Astrocyte (in vitro differentiated cells and primary cell): ENCODE measurements at regions not wholly inside any gene's neighbourhood (a gene's known extent, or its start where the extent isn't known, plus 50 kb on each side); places are given as distances from the start of the nearest gene placed in this dataset.

Experiments used
- DNase-seq: peaks from one replicate; pipeline ENCODE4 v3.0.0-alpha.2; 2010; ENCODE audit warnings: low read depth
- FAIRE-seq: peaks from 2 replicates; lab custom pipeline; 2011; peaks lifted over from hg19 to GRCh38; lab: Jason Lieb, UNC
- H2AFZ ChIP-seq: 2 replicates; pipeline ENCODE4 v1.6.0; 2012; ENCODE audit warnings: low read depth, low read length, inconsistent platforms
- H3K27ac ChIP-seq: 2 replicates; pipeline ENCODE4 v1.5.1; 2011; ENCODE audit warnings: low read depth, low read length, inconsistent platforms
- H3K27me3 ChIP-seq: 2 replicates; pipeline ENCODE4 v1.6.0; 2011; ENCODE audit warnings: low read length, inconsistent platforms; ENCODE audit not compliant: insufficient read depth
- H3K36me3 ChIP-seq: 2 replicates; pipeline ENCODE4 v1.5.1; 2011; ENCODE audit warnings: low read length, inconsistent platforms; ENCODE audit not compliant: insufficient read depth
- H3K4me1 ChIP-seq: 2 replicates; pipeline ENCODE4 v1.5.1; 2011; ENCODE audit warnings: low read length, inconsistent platforms; ENCODE audit not compliant: insufficient read depth
- H3K4me2 ChIP-seq: 2 replicates; pipeline ENCODE4 v1.6.0; 2012; ENCODE audit warnings: low read length, inconsistent platforms
- H3K4me3 ChIP-seq: 2 replicates; pipeline ENCODE4 v1.5.1; 2011; ENCODE audit warnings: low read depth, mild to moderate bottlenecking, low read length, inconsistent platforms; ENCODE audit not compliant: insufficient read depth
- H3K79me2 ChIP-seq: 2 replicates; pipeline ENCODE4 v1.6.0; 2012; ENCODE audit warnings: mild to moderate bottlenecking, low read length, inconsistent platforms; ENCODE audit not compliant: insufficient read depth
- H3K9ac ChIP-seq: 2 replicates; pipeline ENCODE4 v1.6.0; 2012; ENCODE audit warnings: mild to moderate bottlenecking, low read length, inconsistent platforms
- H3K9me3 ChIP-seq: 2 replicates; pipeline ENCODE4 v1.5.1; 2012; ENCODE audit warnings: low read depth, mild to moderate bottlenecking, low read length, inconsistent platforms; ENCODE audit not compliant: insufficient read depth
- H4K20me1 ChIP-seq: 2 replicates; pipeline ENCODE4 v1.6.0; 2012; ENCODE audit warnings: low read length, inconsistent platforms; ENCODE audit not compliant: insufficient read depth
- H3K27ac Mint-ChIP-seq: one replicate; pipeline ENCODE4 v1.8.0; 2021; ENCODE audit warnings: mild to moderate bottlenecking, mixed read lengths; ENCODE audit not compliant: unreplicated experiment
- H3K27me3 Mint-ChIP-seq: one replicate; pipeline ENCODE4 v1.8.0; 2021; ENCODE audit warnings: low read depth, mixed read lengths; ENCODE audit not compliant: unreplicated experiment
- H3K36me3 Mint-ChIP-seq: one replicate; pipeline ENCODE4 v1.8.0; 2021; ENCODE audit warnings: low read depth, mixed read lengths; ENCODE audit not compliant: unreplicated experiment
- H3K4me1 Mint-ChIP-seq: one replicate; pipeline ENCODE4 v1.8.0; 2021; ENCODE audit warnings: low read depth, mixed read lengths; ENCODE audit not compliant: unreplicated experiment
- H3K4me3 Mint-ChIP-seq: one replicate; pipeline ENCODE4 v1.8.0; 2021; ENCODE audit warnings: mild to moderate bottlenecking, moderate library complexity, mixed read lengths; ENCODE audit not compliant: unreplicated experiment
- H3K9me3 Mint-ChIP-seq: one replicate; pipeline ENCODE4 v1.8.0; 2021; ENCODE audit warnings: mild to moderate bottlenecking, mixed read lengths; ENCODE audit not compliant: unreplicated experiment
- CTCF ChIP-seq: IDR thresholded peaks from 2 replicates; pipeline ENCODE4 v1.5.1; 2011; ENCODE audit warnings: low read depth, mild to moderate bottlenecking, inconsistent platforms, low read length, moderate library complexity; ENCODE audit not compliant: insufficient read depth
- EZH2 ChIP-seq: IDR thresholded peaks from 2 replicates; pipeline ENCODE4 v1.6.1; 2012; ENCODE audit warnings: mild to moderate bottlenecking, low read length, inconsistent platforms; ENCODE audit not compliant: insufficient read depth

DNA sequence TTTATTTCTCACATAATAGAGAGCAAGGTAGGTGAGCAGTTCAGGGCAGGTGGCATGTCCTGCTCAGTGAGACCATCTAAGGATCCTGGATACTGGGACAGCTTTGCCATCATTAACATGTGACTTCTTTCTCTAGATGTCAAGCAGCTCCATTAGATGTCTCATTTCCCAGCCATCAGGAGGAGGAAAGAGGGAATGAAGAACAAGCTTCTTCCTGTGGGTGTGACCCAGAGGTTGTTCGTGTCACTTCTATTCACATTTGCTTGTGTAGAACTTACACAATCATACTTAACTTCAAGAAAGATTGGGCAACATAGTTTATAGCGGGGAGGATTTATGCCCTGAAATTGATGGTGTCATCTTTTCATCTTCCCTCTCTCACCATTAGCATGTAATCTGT is 169.2 kb upstream of the B3GALT2 start:
- H3K4me2 ChIP-seq = no peak overlapping the region
- no peaks in the 10 kb centered on the region for H3K27me3 ChIP-seq
- no peak overlapping the region for H3K4me3 ChIP-seq
- Mint-ChIP-seq H3K36me3 (no peaks in the 10 kb centered on the region), H3K4me1 (no peaks in the 10 kb centered on the region), H3K27ac (no peak overlapping the region), H3K9me3 (no peaks in the 10 kb centered on the region), H3K27me3 (no peaks in the 10 kb centered on the region), H3K4me3 (no peak overlapping the region)
- no peak for FAIRE-seq
- no peaks in the 10 kb centered on the region for H3K9me3 ChIP-seq
- no peak for DNase-seq
- no peaks in the 10 kb centered on the region for H3K36me3 ChIP-seq
- no peaks in the 10 kb centered on the region for H3K79me2 ChIP-seq
- no peaks in the 10 kb centered on the region for H4K20me1 ChIP-seq
- H3K9ac ChIP-seq = no peak overlapping the region
- H3K4me1 ChIP-seq = no peaks in the 10 kb centered on the region
- H3K27ac ChIP-seq = no peak overlapping the region
- no peak for TF ChIP-seq EZH2
- no peak for TF ChIP-seq CTCF
- no peak overlapping the region for H2AFZ ChIP-seq

- Histone ChIP-seq H3K9me3 (no peaks in the 10 kb centered on the region), H4K20me1 (no peaks in the 10 kb centered on the region), H2AFZ (no peak overlapping the region), H3K36me3 (no peaks in the 10 kb centered on the region), H3K4me2 (no peak overlapping the region), H3K27ac (no peak overlapping the region), H3K27me3 (no peaks in the 10 kb centered on the region), H3K9ac (no peak overlapping the region), H3K79me2 (no peaks in the 10 kb centered on the region), H3K4me1 (no peaks in the 10 kb centered on the region), H3K4me3 (no peak overlapping the region)
- TF ChIP-seq EZH2 (no peak), CTCF (no peak)
- H3K27me3 Mint-ChIP-seq = no peaks in the 10 kb centered on the region
- H3K36me3 Mint-ChIP-seq = no peaks in the 10 kb centered on the region
- FAIRE-seq = no peak
- no peaks in the 10 kb centered on the region for H3K4me1 Mint-ChIP-seq
- H3K4me3 Mint-ChIP-seq = no peak overlapping the region
- H3K9me3 Mint-ChIP-seq = no peaks in the 10 kb centered on the region
- H3K27ac Mint-ChIP-seq = no peak overlapping the region
- no peak for DNase-seq
Measured at GRCh38 chr1:193355178-193355577, 168.8 kb upstream of the B3GALT2 start.

DNA sequence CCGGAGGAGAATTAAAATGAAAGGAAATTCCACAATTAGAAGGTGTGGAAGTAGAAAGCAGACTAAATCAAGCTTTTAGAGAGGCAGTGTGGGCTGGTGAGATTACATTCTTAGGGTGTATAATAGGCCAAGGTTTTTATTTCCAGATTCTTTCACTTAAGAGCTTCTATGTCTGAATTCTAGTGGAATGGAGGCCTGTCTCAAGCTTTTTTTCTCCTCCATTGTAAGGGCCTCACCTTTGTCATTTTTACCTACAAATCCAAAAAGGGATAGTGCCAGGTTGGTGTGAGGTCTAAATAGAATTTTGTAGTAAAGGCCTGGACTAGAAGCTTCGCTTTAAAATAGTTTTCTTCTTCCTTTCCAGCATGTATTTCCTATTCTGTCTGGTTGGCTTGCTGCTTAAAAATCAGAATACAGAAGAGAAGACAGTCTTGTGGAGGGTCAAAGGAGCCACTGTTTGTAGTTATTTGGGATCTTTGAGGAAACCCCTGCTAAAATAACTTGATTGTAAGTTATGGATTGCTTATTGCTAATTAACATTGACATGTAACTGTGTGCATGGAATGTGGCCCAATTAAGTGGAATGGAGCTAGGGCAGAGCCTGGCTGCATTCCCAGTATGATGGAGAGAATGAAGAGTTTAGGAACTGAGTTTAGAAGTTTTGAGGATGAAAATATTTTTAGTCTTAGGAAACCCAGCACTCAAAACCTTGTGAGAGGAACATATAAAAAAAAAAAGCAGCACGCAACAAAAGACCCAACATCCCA is 162.5 kb upstream of the B3GALT2 start:
- Mint-ChIP-seq H3K4me1 (no peaks in the 10 kb centered on the region), H3K27me3 (no peaks in the 10 kb centered on the region), H3K27ac (no peak overlapping the region), H3K9me3 (no peaks in the 10 kb centered on the region), H3K36me3 (no peaks in the 10 kb centered on the region), H3K4me3 (no peak overlapping the region)
- Histone ChIP-seq H3K36me3 (no peaks in the 10 kb centered on the region), H3K9me3 (no peaks in the 10 kb centered on the region), H3K4me3 (no peak overlapping the region), H3K27ac (no peak overlapping the region), H4K20me1 (no peaks in the 10 kb centered on the region), H3K27me3 (no peaks in the 10 kb centered on the region), H3K79me2 (no peaks in the 10 kb centered on the region), H3K4me2 (no peak overlapping the region), H3K9ac (no peak overlapping the region), H2AFZ (no peak overlapping the region), H3K4me1 (no peaks in the 10 kb centered on the region)
- DNase-seq (no peak), FAIRE-seq (no peak)
- TF ChIP-seq CTCF (no peak), EZH2 (no peak)
